Fibroblast of skin of scalp (primary cell): ENCODE measurements at regions not wholly inside any gene's neighbourhood (a gene's known extent, or its start where the extent isn't known, plus 50 kb on each side); places are given as distances from the start of the nearest gene placed in this dataset.
"Not testable (repeated sequence)": the region's sequence is repeated elsewhere in the genome, so short reads cannot be mapped to it uniquely, and the experiment has no call there.

ENCODE experiments used
- DNase-seq: peaks from one replicate; pipeline ENCODE4 v3.0.0-alpha.2; 2013

DNA sequence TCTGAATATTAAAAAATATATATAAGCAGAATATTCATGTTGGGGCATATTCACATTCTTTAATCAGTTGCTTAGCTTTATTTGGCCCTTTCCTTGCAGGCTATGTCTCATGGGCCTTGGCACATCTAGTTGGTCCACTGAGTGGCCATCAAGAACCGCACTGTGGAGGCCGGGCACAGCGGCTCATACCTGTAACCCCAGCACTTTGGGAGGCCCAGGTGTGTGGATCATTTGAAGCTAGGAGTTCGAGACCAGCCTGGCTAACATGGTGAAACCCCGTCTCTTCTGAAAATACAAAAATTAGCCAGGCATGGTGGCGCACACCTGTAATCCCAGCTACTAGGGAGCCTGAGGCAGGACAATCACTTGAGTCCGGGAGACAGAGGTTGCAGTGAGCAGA lies 127.6 kb upstream of the TANK start:
- no peak for DNase-seq

DNA sequence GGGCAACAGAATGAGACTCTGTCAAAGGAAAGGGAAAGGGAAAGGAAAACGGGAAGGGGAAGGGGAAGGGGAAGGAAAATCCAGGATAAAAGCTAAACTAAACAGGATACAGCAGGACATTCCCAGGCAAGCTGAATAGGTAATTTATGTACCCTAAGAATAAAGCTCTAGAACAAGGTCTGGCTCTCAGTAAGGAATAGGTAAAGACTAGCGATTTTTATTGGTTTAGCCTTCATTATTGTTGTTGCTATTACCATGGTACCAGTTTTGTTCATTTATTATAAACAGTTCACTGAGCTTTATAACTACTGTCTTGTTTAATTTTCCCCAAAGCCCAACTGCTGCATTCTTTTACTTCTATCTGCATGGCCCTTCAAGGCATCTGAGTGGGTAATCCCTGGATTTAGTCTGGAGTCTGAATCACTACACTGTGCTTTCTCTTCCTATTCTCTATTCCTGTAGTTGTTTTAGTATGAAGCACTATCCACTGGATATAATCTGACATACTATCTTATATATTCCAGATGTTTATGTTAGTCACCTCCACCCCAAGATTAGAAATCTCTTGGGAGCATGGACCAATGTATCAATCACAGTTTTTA lies 127.1 kb upstream of the TANK start:
- DNase-seq, result peak; percentile 19

DNA sequence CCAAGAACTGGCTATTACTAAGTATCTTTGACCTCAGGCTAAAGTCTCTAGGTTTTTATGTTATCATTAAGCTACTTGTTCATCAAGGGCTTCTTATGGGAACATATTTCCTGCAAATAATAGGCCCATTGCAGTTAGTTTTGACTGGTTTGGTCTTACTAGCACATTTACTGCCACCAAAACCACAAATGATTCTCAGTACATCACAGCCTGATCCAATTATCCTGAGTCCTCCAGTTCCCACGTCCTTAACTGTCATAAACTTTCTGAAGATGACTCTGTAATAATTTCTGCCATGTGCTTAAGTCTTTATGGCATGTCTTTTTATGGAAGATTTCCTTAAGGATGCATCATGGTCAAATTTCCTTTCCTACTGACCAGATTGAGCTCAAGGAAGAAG lies 123.3 kb upstream of the TANK start:
- DNase-seq, result peak; percentile 47

DNA sequence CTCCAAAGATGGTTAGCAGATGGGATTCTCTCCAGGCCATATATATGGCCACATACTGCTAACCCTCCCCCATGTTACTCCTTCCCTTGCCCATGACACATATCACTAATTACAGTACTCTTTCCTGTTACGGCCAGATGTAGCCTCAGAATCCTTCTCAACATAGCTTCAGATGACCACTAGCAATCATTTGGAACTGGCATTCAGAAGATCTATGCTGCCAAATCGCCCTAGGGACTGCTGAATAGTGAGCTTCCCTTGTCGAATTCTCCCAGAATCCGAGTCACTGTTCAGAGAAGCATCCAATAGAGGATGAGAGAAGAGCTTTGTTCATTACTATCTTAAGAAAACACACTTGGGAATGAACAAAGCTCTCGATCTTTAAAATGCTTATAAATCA lies 121.2 kb upstream of the TANK start:
- no peak for DNase-seq

DNA sequence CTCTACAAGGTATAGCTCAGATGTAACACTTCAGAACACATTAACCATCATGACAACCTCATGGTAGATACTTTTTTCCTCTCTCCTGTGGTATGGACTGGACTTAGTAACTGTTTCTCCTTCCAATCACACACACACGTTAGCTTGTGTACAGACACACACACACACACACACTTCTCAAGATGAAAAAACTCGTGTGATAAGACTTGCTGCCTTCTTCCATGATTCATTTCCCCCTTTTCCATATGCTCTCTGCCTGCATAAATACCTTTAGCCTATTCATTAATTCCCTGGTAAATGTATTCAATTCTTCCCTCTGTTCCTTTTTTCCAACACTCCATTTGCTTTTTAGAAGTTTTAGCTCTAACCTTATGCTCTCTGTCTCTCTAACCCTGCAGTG lies 118.9 kb upstream of the TANK start:
- no peak for DNase-seq

DNA sequence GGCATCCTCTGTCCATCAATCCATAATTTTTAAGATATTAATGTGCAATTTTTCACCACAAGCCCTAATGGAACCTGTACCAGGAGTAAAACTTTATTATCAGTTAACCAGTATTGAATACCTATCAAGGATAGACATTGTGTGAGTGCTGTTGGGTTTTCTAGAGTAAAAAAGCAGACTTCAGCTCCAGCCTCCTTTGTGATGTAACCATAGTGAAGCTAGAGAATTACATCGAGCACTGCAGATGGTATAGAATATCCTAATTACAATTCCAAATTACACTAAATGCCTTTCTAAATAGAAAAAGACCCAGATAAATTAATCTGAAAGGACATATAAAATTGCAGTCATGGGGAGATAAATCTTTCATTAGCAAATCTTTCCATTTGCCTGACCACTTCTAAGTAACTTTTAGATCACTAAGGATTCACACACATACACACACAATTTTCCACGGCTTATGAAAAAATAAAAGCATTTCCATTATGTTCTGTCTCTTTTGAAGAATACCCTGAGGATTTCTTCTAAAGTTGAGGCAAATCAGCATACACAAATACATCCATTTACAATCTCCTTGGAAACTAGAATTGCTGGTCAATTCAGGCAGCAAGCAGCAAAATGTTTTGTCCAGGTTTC lies 117.1 kb upstream of the TANK start:
- no peak for DNase-seq

DNA sequence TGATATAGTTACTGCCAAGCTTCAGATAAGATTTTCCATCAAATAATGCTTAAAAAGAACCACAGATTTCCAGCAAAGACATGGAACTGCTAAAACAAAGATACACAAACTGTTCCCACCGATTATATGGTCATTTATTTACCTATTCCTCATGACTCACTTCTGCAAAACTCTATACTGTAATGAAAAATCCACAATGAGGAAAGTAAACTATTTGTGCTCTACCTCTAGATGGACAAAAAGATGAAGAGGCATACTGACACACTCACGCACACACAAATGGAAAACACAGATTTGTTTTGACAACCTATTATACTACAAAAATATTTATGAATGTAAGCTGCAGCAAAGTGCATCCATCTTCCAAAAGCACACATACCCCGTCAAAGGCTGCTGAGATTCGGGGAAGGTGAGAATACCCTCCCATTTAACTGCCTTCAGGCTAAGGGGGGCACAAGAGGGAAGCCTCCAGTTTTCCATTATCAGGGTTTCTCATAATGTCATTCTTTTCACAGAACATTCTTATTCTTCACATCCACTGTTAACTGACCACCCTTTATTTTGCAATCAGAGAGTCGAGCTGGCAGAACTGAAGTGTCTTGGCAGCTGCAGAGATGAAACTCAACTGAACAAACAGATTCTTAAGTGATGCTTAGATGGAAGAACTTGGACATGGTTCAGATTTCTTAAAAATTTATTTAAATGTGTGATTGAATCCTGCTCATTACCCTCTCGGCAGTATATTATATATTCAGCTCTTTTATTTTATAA lies 115.9 kb upstream of the TANK start:
- DNase-seq, result no peak

DNA sequence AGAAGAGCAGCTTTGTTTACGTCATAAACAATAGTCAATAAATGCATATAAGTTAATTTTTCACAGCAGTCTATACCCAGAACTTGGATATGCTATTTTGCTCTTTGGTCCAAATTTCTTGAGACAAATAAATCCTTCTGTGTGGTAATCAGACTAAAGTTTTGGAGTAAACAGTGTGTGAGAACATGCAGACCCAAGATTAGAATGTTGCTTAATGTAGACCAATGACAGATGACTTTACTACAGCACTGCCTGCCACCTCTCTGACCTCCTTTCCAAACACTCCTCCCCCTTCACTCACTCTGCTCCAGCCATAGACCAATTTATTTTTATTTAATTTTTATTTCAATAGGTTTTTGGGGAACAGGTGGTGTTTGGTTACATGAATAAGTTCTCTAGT lies 115.3 kb upstream of the TANK start:
- no peak for DNase-seq

DNA sequence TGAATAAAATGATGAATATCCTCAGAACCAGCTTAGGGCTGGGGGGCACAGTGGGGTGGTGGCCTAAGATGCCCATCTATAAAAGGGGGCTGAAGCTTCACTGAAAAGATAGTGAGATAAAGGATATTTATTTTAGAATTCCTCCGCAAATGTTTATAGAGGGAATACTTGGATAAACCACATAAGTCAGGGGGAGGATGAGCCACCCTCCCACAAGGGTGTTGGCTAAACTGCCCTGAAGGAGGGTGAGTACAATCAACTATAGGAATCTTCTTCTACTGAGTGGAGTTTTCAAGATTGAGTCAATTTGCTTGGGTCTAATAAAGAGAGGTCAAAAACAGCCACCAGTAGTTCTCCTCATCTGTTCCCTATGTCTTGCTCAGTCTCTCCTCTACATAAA lies 114.5 kb upstream of the TANK start:
- no peak for DNase-seq

DNA sequence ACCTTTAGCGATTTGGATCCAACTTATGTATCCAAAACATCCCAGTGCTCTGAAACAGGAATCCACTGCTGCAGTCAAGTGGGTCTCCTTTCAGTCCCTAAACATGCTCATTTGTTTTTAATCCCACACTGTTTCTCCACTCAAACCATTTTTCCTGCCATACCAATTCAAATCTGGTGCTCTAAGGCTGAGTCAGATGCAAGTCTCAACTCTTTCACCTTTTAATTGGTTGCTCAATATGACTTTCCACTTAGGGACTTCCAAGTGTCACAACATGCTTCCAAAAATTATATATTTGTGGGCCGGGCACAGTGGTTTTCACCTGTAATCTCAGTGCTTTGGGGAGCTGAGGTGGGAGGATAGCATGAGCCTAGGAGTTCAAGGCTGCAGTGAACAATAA lies 113.4 kb upstream of the TANK start:
- DNase-seq, result no peak

DNA sequence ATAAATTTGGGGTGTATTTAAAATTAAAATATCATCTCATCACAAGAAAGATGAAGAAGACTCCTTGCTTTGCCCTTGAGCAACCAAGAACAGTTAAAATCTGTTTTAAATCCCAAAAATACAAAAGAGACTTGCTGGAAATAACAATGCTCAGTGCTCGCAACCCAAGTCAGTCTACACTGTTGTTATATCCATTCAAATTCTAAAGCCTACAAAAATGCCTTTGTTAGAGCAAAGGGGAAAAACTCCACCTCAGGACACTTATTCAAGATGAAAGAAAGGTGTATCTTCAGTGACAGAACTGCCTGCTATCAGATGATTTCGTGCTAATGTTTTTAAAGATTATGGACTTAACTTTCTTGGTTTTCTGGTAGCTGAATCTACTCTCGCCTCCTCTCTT lies 111.9 kb upstream of the TANK start:
- no peak for DNase-seq

DNA sequence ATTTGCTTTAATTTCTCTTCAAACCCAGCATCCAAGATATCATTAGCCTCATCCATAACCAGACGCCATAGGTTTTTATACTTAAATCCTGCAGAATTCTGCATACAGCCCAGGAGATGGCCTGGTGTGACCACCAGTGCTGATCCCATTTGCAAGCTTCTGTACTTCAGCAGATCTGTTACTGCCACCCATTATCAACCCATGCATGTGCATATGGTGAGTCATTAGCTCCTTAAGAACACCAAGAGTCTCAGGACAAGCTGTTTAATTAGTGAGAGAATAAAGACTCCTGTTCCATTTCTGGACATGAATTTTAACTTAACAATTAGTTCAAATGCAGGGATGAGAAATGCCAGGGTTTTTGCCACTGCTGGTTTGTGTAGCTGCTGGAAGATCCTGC lies 110.7 kb upstream of the TANK start:
- DNase-seq, result no peak

DNA sequence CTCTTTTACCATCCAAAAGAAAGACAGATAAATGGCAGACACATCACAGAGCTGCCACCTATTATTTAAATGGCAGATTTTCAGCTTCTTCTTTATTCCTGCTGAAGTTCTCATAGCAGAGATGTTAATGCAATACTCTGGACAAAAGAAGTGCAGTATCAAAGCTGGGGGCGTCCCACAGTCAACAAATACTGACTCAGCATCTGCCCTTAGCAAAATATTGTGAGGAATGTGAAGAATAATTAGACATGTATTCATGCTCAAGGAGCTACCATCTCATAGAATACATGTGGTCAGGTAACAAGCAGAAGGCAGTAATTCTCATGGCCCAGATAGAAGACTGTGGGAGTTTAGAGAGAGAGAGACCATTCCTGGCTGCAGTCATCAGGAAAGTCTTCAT lies 108.0 kb upstream of the TANK start:
- no peak for DNase-seq

DNA sequence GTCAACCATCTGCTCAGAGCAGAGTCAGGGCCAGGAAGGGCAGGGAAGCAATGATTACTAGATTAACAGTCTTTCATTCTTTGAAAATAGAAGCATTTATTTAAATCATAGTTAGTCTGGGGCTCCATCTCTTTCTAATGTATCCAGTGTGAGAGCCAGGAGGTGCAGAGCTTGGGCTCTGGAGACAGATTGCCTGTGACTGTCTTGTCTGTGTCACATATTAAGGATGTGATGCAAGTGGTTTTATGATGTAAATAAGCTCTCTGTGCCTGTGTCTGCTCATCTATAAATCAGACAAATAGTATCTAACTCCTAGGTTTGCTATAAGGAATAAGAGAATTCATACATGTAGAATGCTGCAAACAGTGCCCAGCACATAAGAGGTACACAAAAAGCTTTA lies 104.9 kb upstream of the TANK start:
- DNase-seq, result no peak

DNA sequence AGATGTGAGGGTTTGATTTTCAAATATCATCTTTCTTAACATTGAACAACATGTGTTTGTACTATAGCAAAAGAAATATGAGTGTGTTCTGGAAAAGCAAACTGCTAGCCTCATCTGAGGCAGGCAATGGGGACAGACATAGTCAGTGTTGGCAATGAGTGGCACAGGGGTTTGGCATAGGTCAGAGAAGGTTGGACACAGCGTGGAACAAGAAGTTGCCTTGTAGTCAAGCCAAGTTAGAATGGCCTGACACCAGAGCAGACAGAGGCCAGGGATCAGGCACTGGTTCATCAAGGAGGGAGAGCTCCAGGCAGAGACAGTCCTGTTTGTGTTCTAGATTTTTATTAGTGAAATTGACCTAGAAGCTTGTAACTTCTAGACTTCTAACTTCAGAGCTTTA lies 100.8 kb upstream of the TANK start:
- DNase-seq, result no peak

DNA sequence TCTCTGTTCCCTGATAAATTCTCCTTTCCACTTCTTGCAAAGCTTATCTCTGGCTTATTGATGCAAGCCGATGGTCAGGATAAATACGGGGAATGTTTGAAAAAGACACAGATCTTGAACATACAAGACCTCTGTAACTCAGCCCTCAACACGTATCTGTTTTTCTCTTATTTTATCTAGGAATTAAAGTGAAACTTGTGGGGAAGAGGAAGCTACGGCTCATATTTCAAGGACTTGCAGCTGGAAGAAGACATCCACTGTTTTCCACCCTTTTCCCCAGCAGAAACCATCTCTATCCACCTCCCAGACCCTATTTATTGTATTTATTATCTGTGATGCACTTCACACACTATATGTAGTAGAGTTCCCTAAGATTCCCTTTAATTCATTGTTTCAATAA lies 98.4 kb upstream of the TANK start:
- no peak for DNase-seq

DNA sequence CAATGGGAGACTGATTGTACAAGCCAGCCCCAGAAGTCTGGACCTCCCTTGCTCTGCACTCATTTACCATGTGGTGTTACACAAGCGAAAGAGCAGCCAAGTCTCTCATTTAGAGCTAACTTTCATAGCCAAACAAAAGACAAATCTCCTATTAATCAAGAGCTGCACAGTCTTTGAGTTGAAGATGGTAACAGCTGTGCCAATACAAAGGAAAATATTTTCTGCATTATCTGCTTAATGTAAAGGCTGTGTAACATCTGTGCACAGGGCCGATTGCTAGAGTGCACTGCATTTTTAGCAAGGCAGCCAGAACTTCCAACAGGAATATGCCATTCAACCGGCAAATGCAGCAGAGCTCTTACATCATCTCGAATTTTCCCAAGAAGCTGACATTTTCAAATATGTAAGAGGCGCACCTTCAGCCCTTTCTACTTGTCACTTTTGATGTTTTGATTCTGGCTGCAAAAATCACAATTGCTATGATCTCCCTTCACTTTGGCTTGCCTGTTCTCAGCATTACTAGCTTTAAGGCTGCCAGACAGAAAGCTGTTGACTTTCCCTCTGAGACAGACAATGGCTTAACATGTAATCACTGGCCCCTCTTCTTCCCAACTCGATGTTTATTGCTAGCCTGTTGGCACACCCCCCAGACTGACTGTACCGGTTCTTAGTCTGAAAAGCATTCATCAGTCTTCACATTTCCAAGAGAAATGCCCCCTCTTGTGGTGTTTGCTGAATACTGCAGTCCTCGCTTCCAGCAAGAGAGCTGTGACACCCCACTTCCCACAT lies 96.9 kb upstream of the TANK start:
- peak; percentile 80 for DNase-seq

DNA sequence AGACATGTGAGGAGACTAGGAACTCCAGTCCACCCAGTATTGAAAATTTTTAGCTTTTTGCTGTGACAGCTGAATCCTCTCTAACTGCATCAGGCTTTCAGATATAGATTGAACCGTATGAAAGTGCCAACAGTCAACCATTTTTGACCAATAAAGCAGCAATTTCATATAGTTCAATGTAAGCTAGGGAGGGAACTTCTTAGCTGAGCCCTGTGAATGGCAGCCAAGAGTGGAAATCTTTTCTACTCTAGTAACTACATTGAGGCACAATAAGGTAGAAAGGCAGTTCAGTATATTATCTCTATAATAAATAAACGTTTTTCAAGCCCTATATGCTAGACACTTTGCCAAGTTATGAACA lies 96.3 kb upstream of the TANK start:
- no peak for DNase-seq

DNA sequence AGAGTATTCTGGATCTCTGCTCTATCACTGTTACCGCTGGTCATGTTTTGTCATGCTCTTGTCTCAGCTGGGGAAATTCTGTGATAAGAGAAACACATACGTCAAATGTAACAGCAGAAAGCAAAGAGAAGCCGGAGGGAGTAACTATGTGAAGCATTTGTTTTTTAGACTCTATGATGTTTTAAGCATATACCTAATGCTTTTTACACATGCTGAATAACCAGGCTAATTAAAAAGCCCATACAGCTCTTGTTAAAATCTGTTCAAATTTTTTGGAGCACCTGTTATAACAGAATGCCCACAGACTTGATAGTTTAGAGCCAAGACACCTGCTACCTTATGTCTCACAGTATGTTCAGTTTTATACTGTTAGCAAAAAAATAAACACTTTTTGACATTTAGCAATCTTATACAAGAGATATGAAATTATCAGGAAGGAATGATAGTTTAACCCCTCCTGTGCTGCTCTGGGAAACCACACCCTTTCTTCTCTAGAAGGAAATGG lies 92.3 kb upstream of the TANK start:
- DNase-seq, result no peak

DNA sequence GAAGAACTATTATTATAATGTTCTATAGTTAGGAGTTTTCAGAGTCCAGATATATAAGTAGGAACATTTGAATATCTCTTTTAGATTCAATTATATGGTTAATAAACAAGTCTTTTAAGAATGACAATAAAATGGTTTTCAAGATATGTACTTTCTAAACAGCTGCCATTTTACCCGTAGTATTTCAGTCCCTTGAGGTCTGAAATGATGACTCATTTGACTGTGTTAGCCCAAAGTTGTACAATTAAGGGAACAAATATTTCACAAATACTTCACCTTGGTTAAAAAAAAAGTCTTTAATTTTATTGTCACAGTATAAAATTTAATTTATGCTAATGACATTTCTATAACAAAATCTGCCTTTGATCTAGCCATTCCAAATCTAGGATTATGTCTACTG lies 91.6 kb upstream of the TANK start:
- peak; percentile 27 for DNase-seq

DNA sequence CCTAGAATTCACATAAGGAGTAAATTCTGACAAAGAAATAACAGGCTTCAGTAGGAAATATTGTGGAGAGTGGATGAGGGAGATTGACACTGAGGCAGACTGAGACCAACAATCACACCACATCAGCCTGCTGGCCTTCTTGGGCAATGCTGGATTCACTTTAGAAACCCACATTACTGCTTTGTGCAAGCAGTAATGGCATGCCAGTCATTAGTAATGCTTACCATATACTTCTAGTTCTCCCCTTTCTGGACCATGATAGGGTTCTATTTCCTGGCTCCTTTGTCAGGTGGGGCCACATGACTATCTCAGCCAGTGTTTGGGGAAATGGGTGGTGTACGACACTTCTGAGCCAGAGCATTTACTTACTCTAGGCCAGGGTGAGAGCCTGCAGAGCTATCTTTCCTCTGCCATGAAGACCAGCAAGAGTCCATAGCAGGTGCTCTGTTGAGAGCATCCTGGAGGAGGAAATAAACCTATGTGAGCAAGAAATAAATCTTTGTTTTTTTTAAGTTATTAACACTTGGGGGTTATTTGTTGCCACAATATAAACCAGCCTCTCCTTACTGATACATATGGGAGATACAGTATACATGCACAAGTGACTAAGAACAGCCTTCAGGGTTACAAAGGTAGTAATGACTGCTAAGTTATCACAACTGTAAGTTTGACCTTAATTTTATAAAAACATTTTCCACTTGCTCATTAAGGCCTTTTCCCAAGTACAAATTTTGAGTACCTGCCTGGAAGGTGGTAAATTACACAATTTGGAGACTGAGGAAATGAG lies 89.3 kb upstream of the TANK start:
- no peak for DNase-seq

DNA sequence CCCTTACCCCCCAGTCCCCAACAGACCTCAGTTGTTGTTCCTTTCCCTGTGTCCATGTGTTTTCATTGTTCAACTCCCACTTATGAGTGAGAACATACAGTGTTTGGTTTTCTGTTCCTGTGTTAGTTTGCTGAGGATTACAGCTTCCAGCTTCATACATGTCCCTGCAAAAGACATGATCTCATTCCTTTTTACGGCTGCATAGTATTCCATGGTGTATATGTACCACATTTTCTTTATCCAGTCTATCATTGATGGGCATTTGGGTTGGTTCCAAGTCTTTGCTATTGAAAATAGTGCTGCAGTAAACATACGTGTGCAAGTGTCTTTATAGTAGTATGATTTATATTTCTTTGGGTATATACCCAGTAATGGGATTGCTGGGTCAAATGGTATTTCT lies 87.8 kb upstream of the TANK start:
- DNase-seq, result not testable (repeated sequence)

DNA sequence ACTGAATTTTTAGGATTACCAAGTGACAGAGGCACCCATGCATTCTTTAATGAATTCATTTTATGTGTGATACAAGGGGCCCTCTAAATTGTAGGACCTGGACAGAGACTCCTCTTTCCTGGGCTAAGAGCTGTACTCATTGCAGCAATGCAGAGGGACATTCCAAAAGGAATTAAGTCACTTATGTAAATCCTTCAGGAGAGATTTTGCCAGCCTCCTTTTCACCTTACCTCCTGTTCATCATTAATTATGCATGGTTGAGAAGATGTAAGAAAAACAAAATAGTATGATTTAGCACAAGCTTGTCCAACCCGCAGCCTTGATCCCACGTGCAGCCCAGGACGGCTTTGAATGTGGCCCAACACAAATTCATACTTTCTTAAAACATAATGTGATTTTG lies 84.5 kb upstream of the TANK start:
- no peak for DNase-seq
